CMK (cell line): ENCODE measurements at regions not wholly inside any gene's neighbourhood (a gene's known extent, or its start where the extent isn't known, plus 50 kb on each side); places are given as distances from the start of the nearest gene placed in this dataset.
A peak's percentile ranks its signal among the peaks of the same experiment; 100 is the strongest.

Source experiments
- DNase-seq: peaks from one replicate; pipeline ENCODE4 v3.0.0-alpha.2; 2010; ENCODE audit warnings: low read depth

- DNase-seq, result no peak
These were observed 1279.9 kb upstream of the TMPRSS15 start for GRCh38 chr21:19683492-19683891.

- DNase-seq, result no peak
These were observed 1280.7 kb upstream of the TMPRSS15 start for GRCh38 chr21:19684328-19684727.

- DNase-seq, result no peak
These were observed 1288.6 kb upstream of the TMPRSS15 start for GRCh38 chr21:19692231-19692630.

- no peak for DNase-seq
These were observed 1292.2 kb upstream of the TMPRSS15 start for GRCh38 chr21:19695796-19696195.

- no peak for DNase-seq
These were observed 1296.9 kb upstream of the TMPRSS15 start for GRCh38 chr21:19700476-19700875.

- no peak for DNase-seq
These were observed 1295.5 kb upstream of the NCAM2 start for GRCh38 chr21:19702726-19703125.

GRCh38 chr21:19704832-19705231 is 1293.4 kb upstream of the NCAM2 start:
- DNase-seq, result no peak

- no peak for DNase-seq
These were observed 1285.8 kb upstream of the NCAM2 start for GRCh38 chr21:19712441-19712840.

- no peak for DNase-seq
These were observed 1284.9 kb upstream of the NCAM2 start for GRCh38 chr21:19713313-19713712.

GRCh38 chr21:19724081-19724480 is 1274.1 kb upstream of the NCAM2 start:
- DNase-seq, result no peak

GRCh38 chr21:19731251-19731650 is 1267.0 kb upstream of the NCAM2 start:
- DNase-seq, result no peak

- no peak for DNase-seq
These were observed 1238.4 kb upstream of the NCAM2 start for GRCh38 chr21:19759836-19760235.

- no peak for DNase-seq
These were observed 1230.7 kb upstream of the NCAM2 start for GRCh38 chr21:19767546-19767945.

- DNase-seq, result no peak
These were observed 1226.3 kb upstream of the NCAM2 start for GRCh38 chr21:19771881-19772280.

- no peak for DNase-seq
These were observed 1222.1 kb upstream of the NCAM2 start for GRCh38 chr21:19776076-19776475.

- no peak for DNase-seq
These were observed 1216.1 kb upstream of the NCAM2 start for GRCh38 chr21:19781881-19782652.

- no peak for DNase-seq
These were observed 1212.3 kb upstream of the NCAM2 start for GRCh38 chr21:19785941-19786340.

- DNase-seq, result no peak
These were observed 1206.2 kb upstream of the NCAM2 start for GRCh38 chr21:19792004-19792403.

- DNase-seq, result no peak
These were observed 1191.0 kb upstream of the NCAM2 start for GRCh38 chr21:19807201-19807600.

GRCh38 chr21:19810779-19811178 is 1187.4 kb upstream of the NCAM2 start:
- DNase-seq, result no peak

GRCh38 chr21:19830446-19830845 is 1167.8 kb upstream of the NCAM2 start:
- DNase-seq, result peak; percentile 34

- DNase-seq, result no peak
These were observed 1165.7 kb upstream of the NCAM2 start for GRCh38 chr21:19832551-19832950.

- DNase-seq, result peak; percentile 25
These were observed 1165.1 kb upstream of the NCAM2 start for GRCh38 chr21:19833082-19833481.

- DNase-seq, result no peak
These were observed 1155.6 kb upstream of the NCAM2 start for GRCh38 chr21:19842601-19843000.
